ENCODE measurements at regions not wholly inside any gene's neighbourhood (a gene's known extent, or its start where the extent isn't known, plus 50 kb on each side); places are given as distances from the start of the nearest gene placed in this dataset.

- TF ChIP-seq REST (IDR thresholded peaks at IDR 0.05; ENCODE audit: borderline replicate concordance) (no peak), REST (CRISPR knock-in tag; IDR thresholded peaks at IDR 0.05; ENCODE audit: low read depth) (no peak), ZNF780A (CRISPR knock-in tag; IDR thresholded peaks at IDR 0.05) (no peak), NFXL1 (CRISPR knock-in tag; IDR thresholded peaks at IDR 0.05) (no peak), LARP7 (IDR thresholded peaks at IDR 0.05) (no peak), XRCC4 (IDR thresholded peaks at IDR 0.05; ENCODE audit: extremely low read depth, insufficient read depth, insufficient read length) (no peak), SNRNP70 (optimal IDR thresholded peaks at IDR 0.05; ENCODE audit: low read depth, low read length) (no peak), ZNF347 (CRISPR knock-in tag; IDR thresholded peaks at IDR 0.05; ENCODE audit: low read depth) (no peak), HDAC3 (IDR thresholded peaks at IDR 0.05; ENCODE audit: borderline replicate concordance, partially characterized antibody) (peak; percentile 57), ZNF274 (IDR thresholded peaks at IDR 0.05; ENCODE audit: borderline replicate concordance, low read depth, low read length) (no peak), CEBPB (tag; IDR thresholded peaks at IDR 0.05) (no peak), LEF1 (IDR thresholded peaks at IDR 0.05) (peak; percentile 91; the same call in 1 of the 2 replicates), ZNF445 (CRISPR knock-in tag; IDR thresholded peaks at IDR 0.05; ENCODE audit: low read depth) (no peak), FOXA3 (CRISPR knock-in tag; conservative IDR thresholded peaks at IDR 0.05 in 1 of 2, IDR thresholded peaks at IDR 0.05 in 1 of 2) (no peak; a peak in 1 of 4 replicates), HDGF (IDR thresholded peaks at IDR 0.05) (no peak), SLC30A9 (CRISPR knock-in tag; IDR thresholded peaks at IDR 0.05) (no peak), HNRNPH1 (optimal IDR thresholded peaks at IDR 0.05; ENCODE audit: low read depth, low read length) (no peak), ZNF785 (CRISPR knock-in tag; IDR thresholded peaks at IDR 0.05) (no peak), ZBTB2 (IDR thresholded peaks at IDR 0.05) (no peak), ZNF77 (CRISPR knock-in tag; IDR thresholded peaks at IDR 0.05) (no peak), ZNF444 (CRISPR knock-in tag; IDR thresholded peaks at IDR 0.05) (no peak), POLR3G (IDR thresholded peaks at IDR 0.05; ENCODE audit: extremely low read depth, insufficient read length, insufficient replicate concordance) (no peak), CREM (IDR thresholded peaks at IDR 0.05; ENCODE audit: low read depth) (0 out of 2 replicates have a peak, but pooled peaks have one; percentile 14)
These were observed 289.4 kb downstream of the ZEB2 start (continued) for GRCh38 chr2:144230448-144231085.
